DMS53 (cell line): ENCODE measurements at regions not wholly inside any gene's neighbourhood (a gene's known extent, or its start where the extent isn't known, plus 50 kb on each side); places are given as distances from the start of the nearest gene placed in this dataset.
A peak's percentile ranks its signal among the peaks of the same experiment; 100 is the strongest.

Source experiments
- DNase-seq: peaks from one replicate; lab custom pipeline; 2025; lab: John Stamatoyannopoulos, UW

DNA sequence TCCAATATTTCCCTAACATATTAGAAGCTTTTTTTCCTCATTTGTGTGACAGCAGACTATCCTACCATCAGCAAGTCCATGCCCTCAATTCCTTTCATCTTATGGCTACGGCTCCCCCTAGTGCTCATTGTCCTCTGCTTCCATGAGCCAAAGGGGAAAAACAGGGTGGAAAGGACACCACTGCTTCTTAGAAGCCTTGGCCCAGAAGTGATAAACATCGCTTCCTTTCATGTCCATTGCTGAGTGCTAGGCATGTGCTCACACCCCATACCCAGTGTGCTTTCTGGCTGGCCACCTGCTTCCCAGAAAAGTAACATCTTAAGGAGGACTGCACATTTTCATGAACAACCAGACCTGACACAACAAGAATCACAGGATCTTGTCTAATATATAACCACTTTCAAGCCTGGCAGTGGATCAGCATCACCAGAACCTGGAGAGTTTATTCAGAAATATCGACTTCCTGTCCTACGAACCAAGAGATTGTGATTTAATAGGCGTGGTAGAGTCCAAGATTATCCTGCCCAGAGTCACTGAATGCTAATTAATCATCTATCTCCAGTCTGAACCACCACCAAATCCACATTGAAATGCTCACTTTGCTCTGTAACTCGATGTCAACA is 650.5 kb upstream of the SORCS1 start:
- DNase-seq = peak; percentile 80

DNA sequence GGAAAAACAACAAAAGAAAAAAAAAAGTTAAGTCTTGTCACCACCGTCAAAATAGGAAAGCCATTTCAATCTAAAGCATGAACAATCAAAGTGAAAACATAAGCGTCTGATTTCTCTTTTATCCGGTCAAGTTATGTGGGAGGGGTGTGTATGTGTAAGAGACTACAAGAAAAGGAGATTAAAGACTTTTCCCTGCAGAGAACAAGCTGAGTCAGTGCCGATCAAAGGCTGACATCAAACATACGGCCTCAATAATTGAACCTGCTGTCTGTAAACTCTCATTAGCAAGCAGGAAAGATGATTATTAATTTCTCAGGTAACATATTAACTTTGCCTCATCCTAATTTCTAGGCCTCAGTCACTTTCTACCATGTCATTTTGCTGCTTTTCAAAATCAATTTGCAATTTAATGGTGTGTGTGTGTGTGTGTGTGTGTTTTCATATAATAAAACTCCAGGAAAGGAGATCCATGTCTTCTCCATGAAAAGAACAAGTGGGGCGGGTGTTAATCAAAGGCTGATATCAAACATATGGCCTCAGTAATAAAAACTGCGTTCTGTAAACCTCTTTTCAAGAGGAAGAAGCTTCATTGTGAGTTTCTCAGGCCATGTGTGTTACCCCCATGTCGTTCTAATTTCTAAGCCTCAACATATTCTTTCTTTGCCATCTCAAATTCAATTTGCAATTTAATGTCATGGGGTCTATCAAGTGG is 649.1 kb upstream of the SORCS1 start:
- DNase-seq = no peak

DNA sequence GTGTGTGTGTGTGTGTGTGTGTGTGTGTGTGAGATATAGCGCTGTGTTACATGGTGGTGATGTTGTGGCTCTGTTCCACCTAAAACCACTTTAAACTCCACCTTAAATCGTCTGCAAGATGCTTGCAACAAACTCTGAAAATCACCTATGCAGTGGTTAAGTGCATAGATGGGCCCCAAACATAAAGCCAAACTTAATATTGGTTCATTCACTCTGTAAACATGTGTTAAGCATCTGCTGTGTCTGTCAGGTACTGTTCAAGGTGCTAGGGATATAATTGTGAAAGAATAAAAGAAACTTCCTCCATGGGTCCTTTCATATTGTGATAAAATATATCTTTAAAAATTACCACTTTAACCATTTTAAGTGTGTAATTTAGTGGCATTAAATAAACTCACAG is 645.4 kb upstream of the SORCS1 start:
- DNase-seq = peak; percentile 43

DNA sequence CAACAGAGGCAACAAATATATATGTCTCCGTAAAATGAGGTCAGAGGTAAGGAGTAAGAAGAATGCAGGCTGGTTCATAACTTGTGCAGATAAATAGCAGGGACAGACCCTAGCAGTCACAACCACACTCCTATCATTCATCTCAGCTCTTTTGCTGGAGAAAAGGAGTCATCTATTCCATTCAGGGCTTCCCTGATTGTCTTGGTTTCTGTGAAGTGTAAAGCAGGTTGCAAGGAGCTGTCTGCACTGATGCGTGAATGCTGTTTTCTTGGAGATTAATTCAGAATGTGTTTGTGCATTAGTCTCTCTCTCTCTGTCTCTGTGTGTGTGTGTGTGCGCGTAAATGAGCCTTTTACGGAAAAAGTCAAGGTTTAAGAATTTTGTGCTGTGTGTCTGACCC is 643.3 kb upstream of the SORCS1 start:
- DNase-seq = no peak

DNA sequence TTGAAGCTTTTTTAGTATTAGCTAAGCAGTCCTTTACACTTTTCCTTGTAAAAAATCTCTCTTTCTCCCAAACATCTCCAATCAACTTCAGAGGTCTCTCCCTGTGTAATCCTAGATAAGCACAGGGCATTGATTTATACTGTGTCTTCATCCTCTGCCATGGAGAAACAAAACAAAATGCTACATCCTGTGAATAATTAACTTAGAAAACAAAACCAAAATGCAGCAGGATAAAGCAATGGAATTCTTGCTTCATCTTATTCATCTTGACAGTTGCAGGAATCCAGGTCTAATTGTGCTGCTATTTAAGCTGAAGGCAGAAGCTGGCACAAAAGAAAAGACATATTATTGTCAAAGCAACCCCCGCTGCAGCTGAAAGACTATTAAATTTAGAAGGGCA is 641.5 kb upstream of the SORCS1 start:
- DNase-seq = no peak

DNA sequence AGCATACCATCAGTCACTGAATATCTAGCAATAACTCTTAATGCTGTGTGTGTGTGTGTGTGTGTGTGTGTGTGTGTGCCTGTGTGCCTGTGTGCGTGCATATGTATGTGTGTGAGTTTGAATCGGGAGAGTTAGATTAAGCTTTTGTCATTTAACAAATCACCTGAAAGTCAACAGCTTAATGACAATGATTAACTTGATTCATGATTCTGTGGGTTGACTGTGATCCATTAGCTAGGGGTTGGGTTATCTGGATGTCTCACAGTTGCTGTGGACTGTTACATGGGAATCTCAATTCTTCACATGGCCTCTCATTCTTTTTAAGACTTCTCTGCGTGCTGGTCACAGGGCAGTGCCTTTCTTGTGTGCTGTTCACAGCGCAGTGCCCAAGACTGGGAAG is 639.0 kb upstream of the SORCS1 start:
- no peak for DNase-seq

DNA sequence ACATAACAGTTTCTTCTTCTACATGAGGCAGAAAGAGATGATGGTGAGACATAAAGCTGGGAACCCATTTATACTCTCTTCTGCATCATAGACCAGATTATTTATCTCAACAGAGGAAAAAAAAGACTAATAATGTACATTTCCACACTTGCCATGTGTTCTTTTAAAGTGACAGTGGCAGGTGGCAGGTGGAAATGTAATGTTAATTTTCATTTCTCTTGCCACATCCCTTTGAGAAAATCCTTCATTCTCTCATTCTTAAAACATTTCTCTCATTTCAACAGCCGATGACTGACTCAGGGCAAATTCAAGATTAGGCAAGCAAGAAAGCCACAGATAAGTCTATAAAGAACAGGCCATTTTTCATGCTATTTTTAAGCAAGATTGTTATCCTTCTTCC is 635.6 kb upstream of the SORCS1 start:
- no peak for DNase-seq

DNA sequence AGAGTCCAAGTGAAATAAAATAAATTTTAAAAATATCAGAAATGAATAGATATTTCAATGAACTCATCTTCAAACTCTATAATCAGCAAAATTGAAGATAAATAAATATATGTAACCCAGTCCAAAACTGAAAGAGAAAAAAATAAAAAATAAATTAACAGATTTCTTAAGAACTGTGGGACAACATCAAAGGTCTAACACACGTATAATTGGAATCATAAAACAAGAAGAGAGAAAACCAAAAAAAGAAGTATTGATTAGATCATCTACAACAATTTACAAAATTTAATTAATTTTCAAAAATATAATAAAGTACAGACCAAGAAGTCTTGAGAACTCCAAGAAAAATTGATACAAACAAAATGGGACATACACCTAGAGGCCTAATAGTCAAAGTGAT is 625.8 kb upstream of the SORCS1 start:
- peak; percentile 28 for DNase-seq

DNA sequence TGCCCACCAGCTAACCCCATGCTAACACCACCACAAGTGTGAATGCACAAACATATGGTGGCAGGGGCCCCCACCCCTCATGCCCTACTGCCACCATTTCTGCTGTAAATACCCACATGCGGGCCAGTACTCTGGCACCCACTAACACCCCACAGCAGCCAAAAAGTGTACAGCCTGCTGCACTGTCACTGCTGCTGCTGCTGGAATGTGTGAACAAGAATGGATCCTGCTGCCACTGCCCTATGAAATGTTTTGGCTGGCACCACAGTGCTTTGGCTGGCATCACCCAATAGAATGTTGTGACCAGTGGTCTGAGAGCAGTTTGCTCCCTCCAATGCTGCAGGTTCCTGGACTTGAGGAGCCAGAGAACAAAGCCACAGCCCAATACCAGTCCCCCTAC is 606.6 kb upstream of the SORCS1 start:
- DNase-seq = no peak

DNA sequence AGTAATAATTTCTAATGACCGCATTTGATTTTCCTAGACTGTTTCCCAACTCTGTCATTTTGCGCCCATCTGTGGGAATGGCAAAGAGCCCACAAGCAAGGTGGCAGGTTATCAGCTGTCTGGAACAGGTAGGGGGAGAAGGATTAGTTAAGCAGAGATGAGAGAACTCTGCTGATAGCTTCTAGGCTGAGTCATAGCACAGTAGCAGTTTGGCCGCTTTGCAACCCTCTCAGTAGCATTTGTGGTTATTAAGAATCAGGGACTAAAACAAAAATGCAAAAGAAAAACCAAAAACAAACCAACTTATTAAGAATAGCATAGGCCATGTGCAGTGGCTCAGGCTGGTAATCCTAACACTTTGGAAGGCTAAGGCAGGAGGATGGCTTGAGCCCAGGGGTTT is 602.7 kb upstream of the SORCS1 start:
- DNase-seq = no peak

DNA sequence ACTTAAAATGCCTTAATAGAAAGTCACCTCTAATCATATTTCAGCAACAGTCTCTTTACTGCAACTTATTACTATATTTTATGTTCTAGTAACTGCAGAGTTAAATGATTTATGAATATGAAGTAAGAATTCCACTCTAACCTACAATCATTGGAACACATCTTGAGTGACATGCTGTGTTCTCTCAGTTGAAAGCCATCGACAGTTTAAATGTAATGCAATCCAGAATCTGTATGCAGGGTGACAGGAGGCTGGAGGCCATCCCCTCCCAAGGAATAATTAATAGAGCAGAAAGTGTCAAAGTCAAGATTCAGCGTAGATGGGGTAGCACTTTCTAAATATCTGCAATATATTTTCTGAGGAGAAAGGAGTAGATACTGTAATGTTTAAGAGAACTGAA is 590.3 kb upstream of the SORCS1 start:
- DNase-seq = no peak

DNA sequence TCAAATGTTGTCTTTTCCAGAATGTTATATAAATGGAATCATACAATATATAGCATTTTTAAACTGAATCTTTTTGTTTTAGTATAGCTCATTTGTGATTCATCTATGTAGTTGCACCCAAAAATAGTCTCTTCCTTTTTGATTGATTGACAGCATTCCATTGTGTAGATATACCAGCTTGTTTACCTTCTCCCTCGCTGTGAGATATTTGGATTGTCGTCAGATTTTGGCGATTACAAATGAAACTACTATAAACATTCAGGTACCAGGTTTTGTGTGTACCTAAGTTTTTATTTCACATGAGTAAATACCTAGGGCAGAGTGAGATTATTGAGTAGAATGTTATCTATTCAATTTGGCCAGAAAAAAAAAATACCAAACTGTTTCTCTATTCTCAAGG is 584.7 kb upstream of the SORCS1 start:
- DNase-seq = no peak

DNA sequence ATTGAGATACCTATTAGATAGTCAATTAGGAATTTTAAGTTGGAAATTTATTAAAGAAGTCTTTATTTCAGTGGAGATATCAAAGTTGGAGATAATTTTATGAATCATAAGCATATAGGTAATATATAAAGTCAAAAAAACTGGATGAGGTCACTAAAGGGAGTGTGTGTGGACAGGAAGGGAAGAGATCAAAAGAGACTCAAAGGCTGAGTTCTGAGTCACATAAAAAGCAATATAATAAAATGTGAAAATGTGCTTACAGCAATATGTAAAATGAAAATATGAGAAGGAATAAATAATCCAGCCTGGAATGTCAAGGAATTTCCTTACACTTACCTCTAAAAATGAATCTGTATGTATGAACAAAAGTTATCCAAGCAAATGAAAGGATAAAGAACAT is 583.3 kb upstream of the SORCS1 start:
- peak; percentile 4 for DNase-seq

DNA sequence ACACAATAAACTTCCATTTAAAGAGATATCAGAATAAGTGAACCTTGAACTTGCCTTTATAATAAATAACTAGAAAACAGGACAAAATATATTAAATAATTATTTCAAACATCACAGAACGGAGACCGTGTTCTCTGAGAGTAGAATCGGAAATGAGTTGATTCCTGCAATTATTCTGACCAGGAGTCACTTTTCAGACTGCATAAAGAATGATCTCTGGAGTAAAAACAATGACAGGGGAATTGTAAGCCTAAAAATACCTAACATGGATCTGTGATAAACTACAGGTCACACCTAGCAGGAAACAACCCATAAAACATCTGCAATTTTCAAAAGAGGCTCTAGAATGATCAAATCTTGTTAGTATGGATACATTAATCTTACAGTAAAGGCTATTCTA is 577.5 kb upstream of the SORCS1 start:
- no peak for DNase-seq

DNA sequence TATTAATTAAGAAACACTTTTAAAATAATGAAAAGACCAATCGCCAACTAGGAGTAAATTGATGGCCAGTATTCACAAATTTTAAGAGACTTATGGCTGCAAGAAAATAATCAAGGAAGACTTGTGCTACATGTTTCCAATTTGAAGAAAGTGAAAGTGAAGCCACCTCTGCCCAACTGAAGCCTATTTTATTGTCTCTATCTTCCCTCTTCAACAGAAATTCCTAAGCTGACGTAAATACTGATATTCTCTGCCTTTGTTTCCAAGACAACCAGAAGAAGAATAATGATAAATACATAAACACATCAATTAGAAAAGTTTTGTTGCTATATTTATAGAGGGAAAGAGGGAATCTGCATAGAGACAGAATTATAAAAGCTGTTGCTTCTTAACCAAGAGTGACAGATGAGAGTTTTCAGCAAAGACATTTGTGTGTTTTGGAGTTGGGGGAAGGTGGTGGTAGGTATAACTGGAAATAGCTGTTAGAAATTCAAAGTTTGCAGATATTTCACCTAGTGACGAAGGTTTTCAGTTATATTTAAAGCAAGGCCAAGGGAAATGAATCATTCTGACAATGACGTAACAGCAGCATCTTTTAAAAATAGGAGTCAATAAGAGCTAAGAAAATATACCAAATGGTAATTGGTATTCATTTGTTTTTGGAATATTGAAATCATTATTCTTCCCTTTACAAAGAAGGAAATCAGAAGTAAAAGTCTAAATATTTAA is 576.6 kb upstream of the SORCS1 start:
- no peak for DNase-seq

DNA sequence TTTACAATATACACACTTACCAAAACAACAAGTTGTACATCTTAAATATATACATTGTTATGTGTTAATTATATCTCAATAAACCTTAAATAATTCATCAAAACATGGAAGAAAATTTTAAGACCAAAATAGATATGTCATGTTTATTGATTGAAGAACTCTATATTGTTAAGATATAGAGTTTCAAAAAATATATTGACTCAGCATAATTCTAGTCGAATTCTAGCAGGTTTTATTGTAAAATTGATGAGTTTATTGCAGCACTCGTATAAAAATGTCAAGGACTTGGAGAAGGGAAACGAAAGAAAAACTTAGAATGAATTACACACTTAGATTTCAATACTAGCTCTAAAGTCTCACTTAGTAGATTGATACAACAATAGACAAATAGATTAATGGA is 575.4 kb upstream of the SORCS1 start:
- no peak for DNase-seq

DNA sequence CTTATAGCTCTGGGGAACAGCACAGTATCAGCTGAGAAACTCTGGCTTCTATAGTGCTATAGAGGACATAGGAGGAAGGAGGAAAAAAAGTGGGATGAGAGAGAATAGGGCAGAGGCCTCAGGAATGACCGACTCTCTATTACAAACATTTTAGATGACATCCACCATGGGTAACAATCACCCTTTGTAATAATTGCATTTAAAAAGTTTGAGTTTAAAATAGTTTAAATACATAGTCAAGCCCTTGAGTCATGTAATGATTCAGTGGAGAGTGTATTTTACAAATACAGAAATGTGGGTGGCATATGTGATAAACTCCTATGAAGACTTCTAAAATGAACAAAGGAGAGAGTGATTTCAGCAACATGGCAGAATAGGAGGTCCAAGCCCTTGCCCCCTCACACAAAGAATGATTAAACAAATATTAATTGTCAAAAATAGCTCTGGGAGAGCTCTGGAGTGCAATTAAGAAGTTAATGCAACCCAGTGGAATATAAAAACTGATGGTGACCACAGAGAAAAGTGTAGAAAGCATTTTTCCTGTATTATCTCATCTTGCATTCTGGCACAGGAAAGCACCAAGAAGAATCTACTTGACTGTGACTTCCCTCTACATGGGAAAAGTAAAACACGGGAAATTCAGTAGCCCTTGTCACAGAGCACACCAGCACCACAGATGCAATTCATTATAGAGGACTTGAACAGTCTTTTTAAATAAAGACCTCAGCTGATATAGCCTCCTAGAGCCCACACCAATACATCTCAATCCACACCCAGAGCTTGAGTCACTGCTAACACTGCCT is 569.0 kb upstream of the SORCS1 start:
- DNase-seq = no peak

DNA sequence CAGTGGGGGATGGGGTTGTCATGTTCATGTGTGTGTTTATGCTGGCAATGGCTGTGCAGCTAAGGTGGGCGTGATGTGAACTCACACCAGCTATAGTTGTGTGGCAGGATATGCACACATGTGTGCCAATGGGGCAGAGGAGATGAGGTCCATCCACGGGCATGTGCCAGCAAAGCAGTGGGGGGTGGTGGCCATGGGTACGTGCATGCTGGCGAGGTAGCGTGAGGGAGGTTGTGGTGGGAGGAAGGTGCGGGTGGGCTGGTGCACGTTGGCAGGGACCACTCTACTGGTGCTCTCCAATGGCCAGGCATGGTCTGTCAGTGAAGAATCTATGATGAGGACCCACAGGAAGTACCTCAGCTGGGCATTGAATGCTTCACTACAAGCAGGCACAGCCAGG is 567.5 kb upstream of the SORCS1 start:
- no peak for DNase-seq

DNA sequence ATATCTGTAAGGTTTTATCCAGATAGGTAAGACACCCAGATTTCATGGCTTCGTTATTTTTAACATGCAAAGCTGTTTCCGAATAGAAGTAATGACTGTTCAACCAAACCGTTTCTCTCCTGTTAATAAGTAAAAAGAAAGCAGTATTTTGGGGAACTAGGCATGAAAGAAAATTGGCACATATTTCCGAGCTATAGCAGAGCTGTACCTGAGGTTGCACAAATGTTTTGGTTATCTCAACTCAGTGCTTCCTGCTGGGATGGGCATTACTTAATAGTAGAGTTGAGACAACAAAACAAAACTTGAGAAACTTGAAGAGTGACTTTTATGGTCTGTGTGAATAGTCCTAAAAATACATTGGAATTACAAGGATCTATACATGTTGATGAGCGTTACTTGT is 564.3 kb upstream of the SORCS1 start:
- no peak for DNase-seq

DNA sequence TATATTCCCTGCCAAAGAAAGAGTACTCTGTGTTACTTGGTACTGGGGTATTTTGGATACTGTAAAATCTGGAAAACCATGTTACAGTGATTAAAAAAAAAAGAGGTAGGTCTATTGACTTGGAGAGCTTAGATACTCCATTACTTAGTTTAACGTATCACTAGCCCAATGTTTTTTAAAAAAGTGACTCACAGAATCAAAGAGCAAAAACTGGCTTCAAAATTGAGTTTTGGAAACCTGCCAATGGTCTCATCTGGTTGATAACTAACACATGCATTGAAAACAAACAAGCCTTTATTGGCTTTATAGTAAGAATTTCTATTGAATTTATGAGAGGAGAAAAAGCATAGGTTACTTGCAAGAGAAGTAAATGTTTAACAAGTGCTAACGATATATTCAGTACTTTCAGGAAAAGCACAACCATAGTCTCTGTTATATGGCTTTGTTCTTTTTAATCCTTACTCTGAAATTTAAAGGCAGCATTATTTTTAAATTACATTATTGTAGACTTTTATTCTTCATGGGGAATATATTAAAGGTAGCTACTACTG is 563.3 kb upstream of the SORCS1 start:
- peak; percentile 11 for DNase-seq

DNA sequence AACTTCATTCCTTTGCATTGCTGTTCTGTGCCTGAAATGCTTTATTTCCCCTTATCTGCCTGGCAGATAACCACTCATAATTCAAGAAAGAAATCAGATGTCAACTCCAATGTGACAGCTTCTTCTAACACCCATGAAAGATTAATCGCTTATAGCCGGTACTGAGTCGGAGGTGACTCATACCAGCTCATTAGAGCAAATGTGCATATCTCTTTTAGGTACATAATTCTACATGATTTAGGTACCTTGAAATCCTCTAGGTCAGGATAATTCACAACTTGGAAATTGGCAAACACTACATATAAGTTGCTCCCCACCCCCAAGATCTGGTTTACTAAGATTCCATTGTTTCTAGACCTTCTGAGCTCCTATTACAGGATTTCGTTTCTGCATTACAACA is 554.4 kb upstream of the SORCS1 start:
- DNase-seq = no peak

DNA sequence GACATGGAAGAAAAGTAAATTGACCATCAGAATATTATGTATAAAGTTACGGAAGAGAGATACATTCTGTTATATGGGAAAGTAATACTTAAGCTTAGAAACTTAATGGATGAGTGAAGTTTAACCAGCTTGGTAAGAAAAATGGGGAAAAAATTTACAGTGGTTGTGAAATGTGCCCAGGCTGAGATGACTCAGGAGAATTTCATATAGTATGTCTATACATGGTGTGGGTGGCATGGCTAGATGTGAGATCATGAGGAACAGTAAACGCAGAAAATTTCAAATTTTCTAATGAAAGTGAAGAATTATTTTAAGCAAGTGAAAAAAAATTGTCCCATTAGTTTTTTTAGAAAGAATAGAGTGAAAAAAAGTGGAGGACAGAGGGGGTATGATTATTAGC is 552.5 kb upstream of the SORCS1 start:
- DNase-seq = no peak
